ENCODE measurements at regions not wholly inside any gene's neighbourhood (a gene's known extent, or its start where the extent isn't known, plus 50 kb on each side); places are given as distances from the start of the nearest gene placed in this dataset.

GRCh38 chrX:4682636-4683035, 969.2 kb upstream of the PRKX start:
- no peaks in the 10 kb centered on the region for H3K4me1 ChIP-seq (ENCODE audit: control insufficient read depth in 1 of 2, insufficient read depth in 2 of 2, low read depth in 1 of 2, low read length in 1 of 2)
- no peaks in the 10 kb centered on the region for H3K9me3 ChIP-seq
- ChIA-PET CTCF (interaction anchor here (0.5 kb wide), 1 partner anchor 1595 kb away, joined by 3 read pairs; no protein-coding TSS in a partner anchor), POLR2A (no interaction called here)
- no peak overlapping the region for H2AFZ ChIP-seq (ENCODE audit: low read depth)
- TF ChIP-seq RXRA (IDR thresholded peaks at IDR 0.05; ENCODE audit: borderline replicate concordance, low read depth): no peak
- no peak for TF ChIP-seq FOXM1 (IDR thresholded peaks at IDR 0.05; ENCODE audit: low read depth)
- TF ChIP-seq YY1 (IDR thresholded peaks at IDR 0.05; ENCODE audit: low read depth): no peak
- TF ChIP-seq GATA2 (CRISPR knock-in tag; IDR thresholded peaks at IDR 0.05): no peak
- no peak for TF ChIP-seq CTCF (IDR thresholded peaks at IDR 0.05)
- TF ChIP-seq TAF1 (IDR thresholded peaks at IDR 0.05; ENCODE audit: borderline replicate concordance, low read depth, low read length): no peak
- TF ChIP-seq RAD21 (IDR thresholded peaks at IDR 0.05; ENCODE audit: low read length): no peak
- TF ChIP-seq ELF1 (IDR thresholded peaks at IDR 0.05): no peak
- no peak for TF ChIP-seq ZBTB33 (IDR thresholded peaks at IDR 0.05; ENCODE audit: borderline replicate concordance, low read depth)
- no peak for TF ChIP-seq FOXJ3 (CRISPR knock-in tag; IDR thresholded peaks at IDR 0.05)
- no peak for TF ChIP-seq SMC3 (IDR thresholded peaks at IDR 0.05; ENCODE audit: low read depth, low read length)
- TF ChIP-seq TCF12 (IDR thresholded peaks at IDR 0.05): no peak
- no peak for TF ChIP-seq REST (IDR thresholded peaks at IDR 0.05; ENCODE audit: low read depth, low read length)
- no peak for TF ChIP-seq RCOR1 (IDR thresholded peaks at IDR 0.05; ENCODE audit: low read length)
- TF ChIP-seq MEF2A (IDR thresholded peaks at IDR 0.05; ENCODE audit: borderline replicate concordance, low read depth): no peak
- no peak for TF ChIP-seq TEAD4 (IDR thresholded peaks at IDR 0.05; ENCODE audit: borderline replicate concordance, insufficient read depth)
- no peak for TF ChIP-seq SIN3A (IDR thresholded peaks at IDR 0.05; ENCODE audit: borderline replicate concordance, low read depth, low read length)
- TF ChIP-seq CHD2 (IDR thresholded peaks at IDR 0.05; ENCODE audit: low read length, partially characterized antibody): no peak
- no peak for TF ChIP-seq USF2 (IDR thresholded peaks at IDR 0.05; ENCODE audit: borderline replicate concordance, low read depth, low read length)
- H3K9ac ChIP-seq: no peak overlapping the region
- H3K79me2 ChIP-seq (ENCODE audit: insufficient read depth): no peaks in the 10 kb centered on the region
- H3F3A ChIP-seq (replicated peaks; ENCODE audit: insufficient read depth): no peaks in the 10 kb centered on the region
- no peak overlapping the region for H3K4me2 ChIP-seq
- 21% methylated on average over 6 of the region's 6 CpGs for WGBS (ENCODE audit: low lambda C conversion rate)
- H3K27ac ChIP-seq (ENCODE audit: low read depth in 2 of 2, low read length in 1 of 2): no peak overlapping the region
- H3K4me3 ChIP-seq (ENCODE audit: low read depth in 2 of 2, low read length in 1 of 2): no peak overlapping the region
- no peaks in the 10 kb centered on the region for H3K36me3 ChIP-seq (replicated peaks in 1 of 2; ENCODE audit: control insufficient read depth in 1 of 2, insufficient read depth in 2 of 2, low read length in 1 of 2)
- no peaks in the 10 kb centered on the region for H3K9me2 ChIP-seq
- no peaks in the 10 kb centered on the region for H4K20me1 ChIP-seq (ENCODE audit: insufficient read depth)
- no peak for DNase-seq
- H3K27me3 ChIP-seq (ENCODE audit: insufficient read depth): no peaks in the 10 kb centered on the region

All from SK-N-SH (cell line).